ENCODE measurements at regions not wholly inside any gene's neighbourhood (a gene's known extent, or its start where the extent isn't known, plus 50 kb on each side); places are given as distances from the start of the nearest gene placed in this dataset.
"Not testable (repeated sequence)": the region's sequence is repeated elsewhere in the genome, so short reads cannot be mapped to it uniquely, and the experiment has no call there.

GRCh38 chr1:25116117-25116516 lies 116.2 kb downstream of the SYF2 start:
- not testable (repeated sequence) for TF ChIP-seq CEBPB (IDR thresholded peaks at IDR 0.05); RAD21 (conservative IDR thresholded peaks at IDR 0.05 in 1 of 2, IDR thresholded peaks at IDR 0.05 in 1 of 2); ZFP36 (IDR thresholded peaks at IDR 0.05; ENCODE audit: borderline replicate concordance, partially characterized antibody); EP300 (IDR thresholded peaks at IDR 0.05); SREBF2 (IDR thresholded peaks at IDR 0.05)
- TF ChIP-seq, protein P1, sequence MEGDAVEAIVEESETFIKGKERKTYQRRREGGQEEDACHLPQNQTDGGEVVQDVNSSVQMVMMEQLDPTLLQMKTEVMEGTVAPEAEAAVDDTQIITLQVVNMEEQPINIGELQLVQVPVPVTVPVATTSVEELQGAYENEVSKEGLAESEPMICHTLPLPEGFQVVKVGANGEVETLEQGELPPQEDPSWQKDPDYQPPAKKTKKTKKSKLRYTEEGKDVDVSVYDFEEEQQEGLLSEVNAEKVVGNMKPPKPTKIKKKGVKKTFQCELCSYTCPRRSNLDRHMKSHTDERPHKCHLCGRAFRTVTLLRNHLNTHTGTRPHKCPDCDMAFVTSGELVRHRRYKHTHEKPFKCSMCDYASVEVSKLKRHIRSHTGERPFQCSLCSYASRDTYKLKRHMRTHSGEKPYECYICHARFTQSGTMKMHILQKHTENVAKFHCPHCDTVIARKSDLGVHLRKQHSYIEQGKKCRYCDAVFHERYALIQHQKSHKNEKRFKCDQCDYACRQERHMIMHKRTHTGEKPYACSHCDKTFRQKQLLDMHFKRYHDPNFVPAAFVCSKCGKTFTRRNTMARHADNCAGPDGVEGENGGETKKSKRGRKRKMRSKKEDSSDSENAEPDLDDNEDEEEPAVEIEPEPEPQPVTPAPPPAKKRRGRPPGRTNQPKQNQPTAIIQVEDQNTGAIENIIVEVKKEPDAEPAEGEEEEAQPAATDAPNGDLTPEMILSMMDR (IDR thresholded peaks at IDR 0.05): not testable (repeated sequence)

Data from A549 (cell line).